Chondrocyte (in vitro differentiated cells): ENCODE measurements at regions not wholly inside any gene's neighbourhood (a gene's known extent, or its start where the extent isn't known, plus 50 kb on each side); places are given as distances from the start of the nearest gene placed in this dataset.

Experiments used
- DNase-seq: peaks from one replicate; pipeline ENCODE4 v3.0.0; 2021; ENCODE audit warnings: mixed read lengths, low spot score
- H3K27ac Mint-ChIP-seq: one replicate; pipeline ENCODE4 v1.8.0; 2021; ENCODE audit warnings: mild to moderate bottlenecking, moderate library complexity, mixed read lengths; ENCODE audit not compliant: unreplicated experiment
- H3K27me3 Mint-ChIP-seq: 2 replicates; pipeline ENCODE4 v1.8.0; 2021; ENCODE audit warnings: low read depth, mixed read lengths
- H3K36me3 Mint-ChIP-seq: 2 replicates; pipeline ENCODE4 v1.8.0; 2021; ENCODE audit warnings: low read depth, mixed read lengths
- H3K4me1 Mint-ChIP-seq: 2 replicates; pipeline ENCODE4 v1.8.0; 2021; ENCODE audit warnings: low read depth, mild to moderate bottlenecking, mixed read lengths
- H3K4me3 Mint-ChIP-seq: one replicate; pipeline ENCODE4 v1.8.0; 2021; ENCODE audit warnings: mild to moderate bottlenecking, moderate library complexity, mixed read lengths; ENCODE audit not compliant: unreplicated experiment
- H3K9me3 Mint-ChIP-seq: 2 replicates; pipeline ENCODE4 v1.8.0; 2021; ENCODE audit warnings: low read depth, mixed read lengths
- CTCF ChIP-seq: fragments of 200-600 bp; sonication (generic); IDR thresholded peaks from 2 replicates; pipeline ENCODE4 v1.5.0; 2021; ENCODE audit warnings: antibody characterized with exemption, mild to moderate bottlenecking, moderate library complexity

GRCh38 chr3:26068890-26069289, 279.0 kb downstream of the OXSM start:
- Mint-ChIP-seq H3K27ac (no peak overlapping the region), H3K9me3 (no peaks in the 10 kb centered on the region), H3K36me3 (no peaks in the 10 kb centered on the region), H3K27me3 (peaks cover 3% of the 10 kb centered on the region), H3K4me1 (no peaks in the 10 kb centered on the region), H3K4me3 (no peak overlapping the region)
- no peak for DNase-seq
- no peak for TF ChIP-seq CTCF

- H3K27ac Mint-ChIP-seq = no peak overlapping the region
- no peaks in the 10 kb centered on the region for H3K4me1 Mint-ChIP-seq
- H3K9me3 Mint-ChIP-seq = no peaks in the 10 kb centered on the region
- no peak for TF ChIP-seq CTCF
- no peak overlapping the region for H3K4me3 Mint-ChIP-seq
- H3K27me3 Mint-ChIP-seq = peaks cover 8% of the 10 kb centered on the region
- H3K36me3 Mint-ChIP-seq = no peaks in the 10 kb centered on the region
- DNase-seq = no peak
These were observed 281.0 kb downstream of the OXSM start for GRCh38 chr3:26070854-26071253.

GRCh38 chr3:26074080-26074479, 284.2 kb downstream of the OXSM start:
- no peak for DNase-seq
- H3K36me3 Mint-ChIP-seq = no peaks in the 10 kb centered on the region
- no peak overlapping the region for H3K27ac Mint-ChIP-seq
- no peaks in the 10 kb centered on the region for H3K4me1 Mint-ChIP-seq
- no peaks in the 10 kb centered on the region for H3K9me3 Mint-ChIP-seq
- no peak overlapping the region for H3K4me3 Mint-ChIP-seq
- TF ChIP-seq CTCF = no peak
- H3K27me3 Mint-ChIP-seq = peaks cover 8% of the 10 kb centered on the region

DNA sequence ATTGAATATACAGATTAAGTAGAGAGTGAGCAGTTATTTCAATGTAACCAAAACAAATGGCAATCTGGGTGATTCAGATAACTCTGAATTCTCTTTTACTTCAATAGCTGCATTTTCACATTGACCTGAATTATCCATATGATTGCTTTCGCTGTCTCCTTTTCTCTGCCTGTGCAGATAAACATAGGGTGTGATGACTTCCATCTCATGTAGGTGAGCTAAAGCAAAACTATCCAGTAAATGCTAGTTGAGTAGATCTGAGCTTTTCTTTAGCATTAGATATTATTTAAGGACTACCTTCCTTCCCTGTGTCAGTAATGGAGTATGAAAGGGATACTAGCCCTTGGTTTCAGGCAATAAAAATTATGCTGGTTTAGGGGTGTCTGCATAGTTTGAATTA, 288.6 kb downstream of the OXSM start:
- Mint-ChIP-seq H3K27ac (no peak overlapping the region), H3K36me3 (no peaks in the 10 kb centered on the region), H3K4me3 (no peak overlapping the region), H3K9me3 (no peaks in the 10 kb centered on the region), H3K27me3 (peaks cover 7% of the 10 kb centered on the region), H3K4me1 (no peaks in the 10 kb centered on the region)
- no peak for TF ChIP-seq CTCF
- DNase-seq = no peak

GRCh38 chr3:26081166-26081565, 291.3 kb downstream of the OXSM start:
- no peak overlapping the region for H3K4me3 Mint-ChIP-seq
- no peak for TF ChIP-seq CTCF
- no peak for DNase-seq
- H3K4me1 Mint-ChIP-seq = no peaks in the 10 kb centered on the region
- no peaks in the 10 kb centered on the region for H3K36me3 Mint-ChIP-seq
- H3K27me3 Mint-ChIP-seq = peaks cover 2% of the 10 kb centered on the region
- H3K9me3 Mint-ChIP-seq = no peaks in the 10 kb centered on the region
- no peak overlapping the region for H3K27ac Mint-ChIP-seq
